ENCODE measurements at regions not wholly inside any gene's neighbourhood (a gene's known extent, or its start where the extent isn't known, plus 50 kb on each side); places are given as distances from the start of the nearest gene placed in this dataset.

DNA sequence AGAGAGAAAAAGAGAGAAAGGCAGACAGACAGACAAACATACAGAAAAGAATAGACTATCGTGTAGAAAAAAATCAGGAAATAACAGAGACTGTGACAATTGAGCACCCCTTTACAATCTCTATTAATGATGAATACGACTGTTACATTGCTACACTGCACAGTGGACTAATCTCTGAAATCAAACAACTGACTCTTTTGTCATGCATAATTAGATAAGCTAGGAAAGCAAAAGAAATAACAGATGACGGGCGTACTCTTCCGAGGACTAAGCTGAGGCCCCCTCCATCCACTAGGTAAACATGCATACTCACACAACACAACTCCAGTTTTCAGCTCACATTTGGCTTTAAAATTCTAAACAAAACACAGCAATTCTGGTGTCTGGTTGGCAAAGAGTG lies 267.0 kb downstream of the NOL4 start:
- no peaks in the 10 kb centered on the region for H3K4me1 ChIP-seq (ENCODE audit: control insufficient read depth in 1 of 2, insufficient read depth in 2 of 2, low read length in 2 of 2)
- H3K27ac ChIP-seq (ENCODE audit: low read length): no peak overlapping the region
- H3K9me3 ChIP-seq (ENCODE audit: control insufficient read depth in 1 of 2, low read length in 2 of 2): no peaks in the 10 kb centered on the region
- H3K27me3 ChIP-seq (ENCODE audit: low read depth, low read length): no peaks in the 10 kb centered on the region
- no peaks in the 10 kb centered on the region for H3K36me3 ChIP-seq (ENCODE audit: control insufficient read depth in 1 of 2, insufficient read depth in 2 of 2, low read length in 2 of 2)
- no peak overlapping the region for H3K4me3 ChIP-seq (ENCODE audit: low read depth in 1 of 2, low read length in 2 of 2)

DNA sequence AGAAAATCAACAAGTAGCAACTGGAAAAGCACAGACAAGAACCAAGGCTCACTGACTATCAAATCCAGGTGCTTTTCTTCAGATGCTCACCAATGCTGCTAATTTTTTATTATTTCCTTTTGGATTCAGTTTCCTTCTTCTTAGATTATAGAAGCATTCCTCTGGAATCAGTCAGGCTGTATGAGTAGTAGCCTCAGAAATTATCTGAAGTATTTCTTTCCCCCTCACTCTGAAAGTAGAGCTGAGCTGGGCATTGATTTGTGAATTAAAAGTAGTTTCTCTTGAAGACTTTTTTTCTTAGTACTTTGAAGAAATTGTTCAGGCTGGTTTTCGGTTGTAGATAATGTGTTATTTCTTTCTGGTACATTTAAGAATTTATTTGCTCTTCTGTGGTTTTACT lies 273.7 kb downstream of the NOL4 start:
- Histone ChIP-seq H3K27me3 (ENCODE audit: low read depth, low read length) (no peaks in the 10 kb centered on the region), H3K4me1 (ENCODE audit: control insufficient read depth in 1 of 2, insufficient read depth in 2 of 2, low read length in 2 of 2) (no peaks in the 10 kb centered on the region), H3K36me3 (ENCODE audit: control insufficient read depth in 1 of 2, insufficient read depth in 2 of 2, low read length in 2 of 2) (no peaks in the 10 kb centered on the region), H3K4me3 (ENCODE audit: low read depth in 1 of 2, low read length in 2 of 2) (no peak overlapping the region), H3K27ac (ENCODE audit: low read length) (no peak overlapping the region), H3K9me3 (ENCODE audit: control insufficient read depth in 1 of 2, low read length in 2 of 2) (no peaks in the 10 kb centered on the region)

- no peaks in the 10 kb centered on the region for H3K36me3 ChIP-seq (ENCODE audit: control insufficient read depth in 1 of 2, insufficient read depth in 2 of 2, low read length in 2 of 2)
- H3K27me3 ChIP-seq (ENCODE audit: low read depth, low read length): no peaks in the 10 kb centered on the region
- no peak overlapping the region for H3K27ac ChIP-seq (ENCODE audit: low read length)
- no peaks in the 10 kb centered on the region for H3K9me3 ChIP-seq (ENCODE audit: control insufficient read depth in 1 of 2, low read length in 2 of 2)
- H3K4me1 ChIP-seq (ENCODE audit: control insufficient read depth in 1 of 2, insufficient read depth in 2 of 2, low read length in 2 of 2): no peaks in the 10 kb centered on the region
- H3K4me3 ChIP-seq (ENCODE audit: low read depth in 1 of 2, low read length in 2 of 2): no peak overlapping the region
These were observed 278.4 kb downstream of the NOL4 start for GRCh38 chr18:33946336-33946735.

DNA sequence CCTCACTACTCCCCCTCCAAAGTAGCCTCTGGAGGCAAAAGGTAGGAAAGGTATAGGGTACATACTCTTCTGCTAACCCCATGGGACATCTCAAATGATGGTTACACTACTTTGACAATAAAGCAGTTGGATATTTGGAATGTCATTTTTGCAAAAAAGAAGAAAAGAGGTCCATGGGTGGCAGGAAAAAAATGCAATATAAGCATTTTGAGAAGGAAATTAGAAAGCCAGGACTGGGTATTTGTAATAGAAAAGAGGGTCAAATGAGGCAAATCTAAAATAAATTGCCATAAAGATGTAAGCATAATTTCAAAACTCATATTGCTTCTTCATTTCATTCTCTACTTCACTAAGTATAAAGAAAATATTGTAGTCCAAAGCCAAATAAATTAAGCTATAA lies 280.2 kb downstream of the NOL4 start:
- H3K4me1 ChIP-seq (ENCODE audit: control insufficient read depth in 1 of 2, insufficient read depth in 2 of 2, low read length in 2 of 2): no peaks in the 10 kb centered on the region
- no peaks in the 10 kb centered on the region for H3K36me3 ChIP-seq (ENCODE audit: control insufficient read depth in 1 of 2, insufficient read depth in 2 of 2, low read length in 2 of 2)
- no peaks in the 10 kb centered on the region for H3K9me3 ChIP-seq (ENCODE audit: control insufficient read depth in 1 of 2, low read length in 2 of 2)
- H3K27me3 ChIP-seq (ENCODE audit: low read depth, low read length): no peaks in the 10 kb centered on the region
- H3K27ac ChIP-seq (ENCODE audit: low read length): no peak overlapping the region
- H3K4me3 ChIP-seq (ENCODE audit: low read depth in 1 of 2, low read length in 2 of 2): no peak overlapping the region

- no peaks in the 10 kb centered on the region for H3K4me1 ChIP-seq (ENCODE audit: control insufficient read depth in 1 of 2, insufficient read depth in 2 of 2, low read length in 2 of 2)
- H3K4me3 ChIP-seq (ENCODE audit: low read depth in 1 of 2, low read length in 2 of 2): no peak overlapping the region
- no peaks in the 10 kb centered on the region for H3K36me3 ChIP-seq (ENCODE audit: control insufficient read depth in 1 of 2, insufficient read depth in 2 of 2, low read length in 2 of 2)
- no peak overlapping the region for H3K27ac ChIP-seq (ENCODE audit: low read length)
- no peaks in the 10 kb centered on the region for H3K9me3 ChIP-seq (ENCODE audit: control insufficient read depth in 1 of 2, low read length in 2 of 2)
- H3K27me3 ChIP-seq (ENCODE audit: low read depth, low read length): no peaks in the 10 kb centered on the region
These were observed 287.4 kb downstream of the NOL4 start for GRCh38 chr18:33937270-33937816.

DNA sequence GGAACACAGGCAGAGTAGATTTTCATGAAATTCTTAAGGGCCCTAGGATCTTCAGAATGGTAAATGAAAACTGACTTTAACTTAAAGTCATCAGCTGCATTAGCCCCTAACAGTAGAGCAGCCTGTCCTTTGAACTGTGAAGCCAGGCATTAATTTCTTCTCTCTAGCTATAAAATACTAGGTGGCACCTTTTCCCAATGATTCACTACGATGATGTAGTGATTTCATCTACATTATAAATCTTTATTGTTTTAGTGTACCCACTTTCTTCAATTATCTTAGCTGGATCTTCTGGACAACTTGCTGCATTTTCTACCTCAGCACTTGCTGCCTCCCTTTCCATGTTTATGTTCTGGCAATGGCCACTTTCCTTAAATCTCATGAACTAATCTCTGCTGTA lies 290.5 kb downstream of the NOL4 start:
- H3K4me1 ChIP-seq (ENCODE audit: control insufficient read depth in 1 of 2, insufficient read depth in 2 of 2, low read length in 2 of 2): no peaks in the 10 kb centered on the region
- no peak overlapping the region for H3K4me3 ChIP-seq (ENCODE audit: low read depth in 1 of 2, low read length in 2 of 2)
- no peaks in the 10 kb centered on the region for H3K27me3 ChIP-seq (ENCODE audit: low read depth, low read length)
- no peak overlapping the region for H3K27ac ChIP-seq (ENCODE audit: low read length)
- H3K9me3 ChIP-seq (ENCODE audit: control insufficient read depth in 1 of 2, low read length in 2 of 2): no peaks in the 10 kb centered on the region
- H3K36me3 ChIP-seq (ENCODE audit: control insufficient read depth in 1 of 2, insufficient read depth in 2 of 2, low read length in 2 of 2): no peaks in the 10 kb centered on the region

GRCh38 chr18:33928231-33928630 lies 296.5 kb downstream of the NOL4 start:
- no peak overlapping the region for H3K27ac ChIP-seq (ENCODE audit: low read length)
- H3K9me3 ChIP-seq (ENCODE audit: control insufficient read depth in 1 of 2, low read length in 2 of 2): no peaks in the 10 kb centered on the region
- no peaks in the 10 kb centered on the region for H3K4me1 ChIP-seq (ENCODE audit: control insufficient read depth in 1 of 2, insufficient read depth in 2 of 2, low read length in 2 of 2)
- H3K4me3 ChIP-seq (ENCODE audit: low read depth in 1 of 2, low read length in 2 of 2): no peak overlapping the region
- H3K27me3 ChIP-seq (ENCODE audit: low read depth, low read length): no peaks in the 10 kb centered on the region
- H3K36me3 ChIP-seq (ENCODE audit: control insufficient read depth in 1 of 2, insufficient read depth in 2 of 2, low read length in 2 of 2): no peaks in the 10 kb centered on the region

- H3K36me3 ChIP-seq (ENCODE audit: control insufficient read depth in 1 of 2, insufficient read depth in 2 of 2, low read length in 2 of 2): no peaks in the 10 kb centered on the region
- no peaks in the 10 kb centered on the region for H3K4me1 ChIP-seq (ENCODE audit: control insufficient read depth in 1 of 2, insufficient read depth in 2 of 2, low read length in 2 of 2)
- H3K27me3 ChIP-seq (ENCODE audit: low read depth, low read length): no peaks in the 10 kb centered on the region
- no peak overlapping the region for H3K27ac ChIP-seq (ENCODE audit: low read length)
- no peak overlapping the region for H3K4me3 ChIP-seq (ENCODE audit: low read depth in 1 of 2, low read length in 2 of 2)
- H3K9me3 ChIP-seq (ENCODE audit: control insufficient read depth in 1 of 2, low read length in 2 of 2): no peaks in the 10 kb centered on the region
These were observed 300.1 kb downstream of the NOL4 start for GRCh38 chr18:33924576-33924975.

- Histone ChIP-seq H3K27me3 (ENCODE audit: low read depth, low read length) (no peaks in the 10 kb centered on the region), H3K9me3 (ENCODE audit: control insufficient read depth in 1 of 2, low read length in 2 of 2) (no peaks in the 10 kb centered on the region), H3K4me1 (ENCODE audit: control insufficient read depth in 1 of 2, insufficient read depth in 2 of 2, low read length in 2 of 2) (no peaks in the 10 kb centered on the region), H3K27ac (ENCODE audit: low read length) (no peak overlapping the region), H3K36me3 (ENCODE audit: control insufficient read depth in 1 of 2, insufficient read depth in 2 of 2, low read length in 2 of 2) (no peaks in the 10 kb centered on the region), H3K4me3 (ENCODE audit: low read depth in 1 of 2, low read length in 2 of 2) (no peak overlapping the region)
These were observed 300.7 kb downstream of the NOL4 start for GRCh38 chr18:33923980-33924379.

GRCh38 chr18:33918571-33918970 lies 306.1 kb downstream of the NOL4 start:
- Histone ChIP-seq H3K27ac (ENCODE audit: low read length) (no peak overlapping the region), H3K4me1 (ENCODE audit: control insufficient read depth in 1 of 2, insufficient read depth in 2 of 2, low read length in 2 of 2) (no peaks in the 10 kb centered on the region), H3K4me3 (ENCODE audit: low read depth in 1 of 2, low read length in 2 of 2) (no peak overlapping the region)

GRCh38 chr18:33916200-33916599 lies 308.5 kb downstream of the NOL4 start:
- no peaks in the 10 kb centered on the region for H3K9me3 ChIP-seq (ENCODE audit: control insufficient read depth in 1 of 2, low read length in 2 of 2)
- H3K4me1 ChIP-seq (ENCODE audit: control insufficient read depth in 1 of 2, insufficient read depth in 2 of 2, low read length in 2 of 2): no peaks in the 10 kb centered on the region
- no peaks in the 10 kb centered on the region for H3K27me3 ChIP-seq (ENCODE audit: low read depth, low read length)
- H3K36me3 ChIP-seq (ENCODE audit: control insufficient read depth in 1 of 2, insufficient read depth in 2 of 2, low read length in 2 of 2): no peaks in the 10 kb centered on the region
- H3K27ac ChIP-seq (ENCODE audit: low read length): no peak overlapping the region
- H3K4me3 ChIP-seq (ENCODE audit: low read depth in 1 of 2, low read length in 2 of 2): no peak overlapping the region

More at GRCh38 chr18:33918571-33918970, 306.1 kb downstream of the NOL4 start:
- H3K27me3 ChIP-seq (ENCODE audit: low read depth, low read length): no peaks in the 10 kb centered on the region
- H3K36me3 ChIP-seq (ENCODE audit: control insufficient read depth in 1 of 2, insufficient read depth in 2 of 2, low read length in 2 of 2): no peaks in the 10 kb centered on the region
- H3K9me3 ChIP-seq (ENCODE audit: control insufficient read depth in 1 of 2, low read length in 2 of 2): no peaks in the 10 kb centered on the region

GRCh38 chr18:33914399-33914798 lies 310.3 kb downstream of the NOL4 start:
- no peaks in the 10 kb centered on the region for H3K4me1 ChIP-seq (ENCODE audit: control insufficient read depth in 1 of 2, insufficient read depth in 2 of 2, low read length in 2 of 2)

More at GRCh38 chr18:33914399-33914798, 310.3 kb downstream of the NOL4 start:
- no peak overlapping the region for H3K27ac ChIP-seq (ENCODE audit: low read length)
- H3K9me3 ChIP-seq (ENCODE audit: control insufficient read depth in 1 of 2, low read length in 2 of 2): no peaks in the 10 kb centered on the region
- no peak overlapping the region for H3K4me3 ChIP-seq (ENCODE audit: low read depth in 1 of 2, low read length in 2 of 2)
- H3K36me3 ChIP-seq (ENCODE audit: control insufficient read depth in 1 of 2, insufficient read depth in 2 of 2, low read length in 2 of 2): no peaks in the 10 kb centered on the region
- H3K27me3 ChIP-seq (ENCODE audit: low read depth, low read length): no peaks in the 10 kb centered on the region

All from muscle layer of duodenum (tissue), 2 donors.